Activated B cell treated with CpG ODN at 0.5 μM for 24 hours (primary cell): ENCODE measurements at regions not wholly inside any gene's neighbourhood (a gene's known extent, or its start where the extent isn't known, plus 50 kb on each side); places are given as distances from the start of the nearest gene placed in this dataset.

Experiments
- ATAC-seq: fragments of 200-7000 bp; cut with Tn5 transposase; one replicate; pipeline ENCODE4 v1.10.0; 2021; ENCODE audit warnings: low read depth, mild to moderate bottlenecking, moderate library complexity
- CTCF ChIA-PET: fragments of 350-600 bp; sonication (Branson Sonifier 250); formaldehyde crosslinking; loops from one replicate; lab custom pipeline; 2021; ENCODE audit warnings: antibody characterized with exemption; lab: Charles Lee
- POLR2A ChIA-PET: fragments of 350-600 bp; sonication (Branson Sonifier 250); formaldehyde crosslinking; loops from one replicate; lab custom pipeline; 2021; ENCODE audit warnings: antibody characterized with exemption; lab: Charles Lee
- DNase-seq: peaks from one replicate; pipeline ENCODE4 v3.0.0; 2022
- H3K27ac Mint-ChIP-seq: one replicate; pipeline ENCODE4 v1.8.0; 2020; ENCODE audit warnings: mixed read lengths
- H3K27me3 Mint-ChIP-seq: one replicate; pipeline ENCODE4 v1.8.0; 2021; ENCODE audit warnings: mixed read lengths
- H3K36me3 Mint-ChIP-seq: one replicate; pipeline ENCODE4 v1.8.0; 2021; ENCODE audit warnings: low read depth, mixed read lengths
- H3K4me1 Mint-ChIP-seq: one replicate; pipeline ENCODE4 v1.8.0; 2021; ENCODE audit warnings: mixed read lengths
- H3K4me3 Mint-ChIP-seq: one replicate; pipeline ENCODE4 v1.8.0; 2020; ENCODE audit warnings: mild to moderate bottlenecking, mixed read lengths
- H3K9me3 Mint-ChIP-seq: one replicate; pipeline ENCODE4 v1.8.0; 2020; ENCODE audit warnings: mixed read lengths
- intact Hi-C: fragments of 100-400 bp; cut with micrococcal nuclease; formaldehyde crosslinking; loops from one replicate; pipeline ENCODE4 v1.15.1; 2024
- TF ChIP-seq, protein P1 (sequence below): fragments of 200-600 bp; IDR thresholded peaks from one replicate; pipeline ENCODE4 v1.8.0; 2022; ENCODE audit warnings: antibody characterized with exemption, mild to moderate bottlenecking

DNA sequence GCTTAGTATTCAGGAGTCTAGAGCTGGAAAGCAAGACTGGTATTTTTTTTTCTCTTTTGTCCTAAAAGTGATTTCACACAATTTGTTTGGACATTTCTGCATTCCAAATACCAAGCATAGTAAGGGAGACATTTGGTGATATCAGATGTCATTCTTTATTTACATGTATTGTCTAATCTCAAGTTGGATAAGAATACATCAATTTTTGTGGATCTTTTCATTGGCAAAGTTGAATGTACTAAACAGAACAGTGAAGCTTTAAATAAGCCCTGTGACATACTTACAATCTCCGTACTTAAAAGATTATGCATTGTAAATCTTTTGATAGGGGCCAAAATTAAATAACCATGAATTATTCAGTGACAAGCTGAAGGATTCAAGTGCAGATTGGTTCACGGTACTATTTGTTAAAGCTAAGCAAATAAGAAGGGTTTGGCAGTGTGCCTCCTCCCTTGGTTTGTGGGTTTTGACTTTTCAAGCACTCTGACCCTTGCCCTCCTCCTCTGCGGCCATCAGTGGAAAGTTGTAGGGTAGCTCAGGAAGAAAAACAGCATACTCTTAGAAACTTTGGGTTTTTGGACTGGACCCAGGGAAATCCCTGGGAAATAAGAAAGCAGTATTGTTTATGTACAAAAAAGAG lies 663.7 kb downstream of the ADGRL2 start:
- H3K27ac Mint-ChIP-seq = no peak overlapping the region
- peaks cover 2% of the 10 kb centered on the region for H3K4me1 Mint-ChIP-seq
- TF ChIP-seq, protein P1, sequence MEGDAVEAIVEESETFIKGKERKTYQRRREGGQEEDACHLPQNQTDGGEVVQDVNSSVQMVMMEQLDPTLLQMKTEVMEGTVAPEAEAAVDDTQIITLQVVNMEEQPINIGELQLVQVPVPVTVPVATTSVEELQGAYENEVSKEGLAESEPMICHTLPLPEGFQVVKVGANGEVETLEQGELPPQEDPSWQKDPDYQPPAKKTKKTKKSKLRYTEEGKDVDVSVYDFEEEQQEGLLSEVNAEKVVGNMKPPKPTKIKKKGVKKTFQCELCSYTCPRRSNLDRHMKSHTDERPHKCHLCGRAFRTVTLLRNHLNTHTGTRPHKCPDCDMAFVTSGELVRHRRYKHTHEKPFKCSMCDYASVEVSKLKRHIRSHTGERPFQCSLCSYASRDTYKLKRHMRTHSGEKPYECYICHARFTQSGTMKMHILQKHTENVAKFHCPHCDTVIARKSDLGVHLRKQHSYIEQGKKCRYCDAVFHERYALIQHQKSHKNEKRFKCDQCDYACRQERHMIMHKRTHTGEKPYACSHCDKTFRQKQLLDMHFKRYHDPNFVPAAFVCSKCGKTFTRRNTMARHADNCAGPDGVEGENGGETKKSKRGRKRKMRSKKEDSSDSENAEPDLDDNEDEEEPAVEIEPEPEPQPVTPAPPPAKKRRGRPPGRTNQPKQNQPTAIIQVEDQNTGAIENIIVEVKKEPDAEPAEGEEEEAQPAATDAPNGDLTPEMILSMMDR = no peak
- CTCF ChIA-PET = no interaction called here
- DNase-seq (no peak), ATAC-seq (no peak)
- POLR2A ChIA-PET = no interaction called here
- intact Hi-C loops = no loop called here
- H3K4me3 Mint-ChIP-seq = no peak overlapping the region
- H3K9me3 Mint-ChIP-seq = no peaks in the 10 kb centered on the region
- H3K36me3 Mint-ChIP-seq = no peaks in the 10 kb centered on the region
- no peaks in the 10 kb centered on the region for H3K27me3 Mint-ChIP-seq

DNA sequence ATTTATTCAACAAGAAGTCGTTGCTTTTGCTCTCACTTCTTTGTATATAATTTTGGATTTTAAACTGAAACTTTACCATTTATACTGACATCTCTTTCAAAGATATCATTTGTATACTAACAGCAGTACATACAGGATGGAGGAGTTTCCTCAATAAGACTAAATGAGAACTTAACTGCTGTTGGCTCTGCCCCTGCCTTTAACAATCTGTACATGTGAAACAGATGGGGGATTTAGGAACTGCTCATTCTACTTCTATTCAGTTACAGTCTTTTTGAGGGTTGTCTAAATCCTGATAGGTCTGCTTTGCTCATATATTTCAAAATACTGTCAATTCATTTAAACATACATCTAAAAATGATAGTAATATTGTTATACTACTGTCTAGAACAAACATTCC lies 663.2 kb downstream of the ADGRL2 start:
- ATAC-seq (no peak), DNase-seq (no peak)
- intact Hi-C loops = no loop called here
- CTCF ChIA-PET = no interaction called here
- Mint-ChIP-seq H3K4me1 (peaks cover 2% of the 10 kb centered on the region), H3K4me3 (no peak overlapping the region), H3K9me3 (no peaks in the 10 kb centered on the region), H3K27me3 (no peaks in the 10 kb centered on the region), H3K36me3 (no peaks in the 10 kb centered on the region), H3K27ac (no peak overlapping the region)
- TF ChIP-seq, protein P1 = no peak
- POLR2A ChIA-PET = no interaction called here

DNA sequence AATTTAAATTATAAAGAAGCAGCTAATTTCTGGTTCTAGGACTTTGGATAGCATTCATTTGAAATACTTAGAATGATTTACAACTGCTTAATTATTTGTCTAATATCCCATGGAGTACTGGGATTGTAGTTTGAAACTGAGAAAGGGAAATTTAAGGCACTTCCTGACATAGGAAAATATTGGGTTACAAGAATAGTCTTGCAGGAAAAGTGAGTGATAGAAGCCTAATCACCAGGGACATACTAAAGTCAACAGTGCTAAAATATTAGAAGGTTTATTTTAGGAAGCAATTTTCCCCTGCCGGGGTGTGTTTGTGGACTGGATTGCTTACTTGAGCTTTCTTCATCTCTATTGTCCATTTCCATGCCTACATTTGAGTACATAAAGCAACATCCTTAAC lies 661.6 kb downstream of the ADGRL2 start:
- peaks cover 2% of the 10 kb centered on the region for H3K4me1 Mint-ChIP-seq
- H3K9me3 Mint-ChIP-seq = no peaks in the 10 kb centered on the region
- ATAC-seq (no peak), DNase-seq (no peak)
- no peaks in the 10 kb centered on the region for H3K27me3 Mint-ChIP-seq
- ChIA-PET CTCF (no interaction called here), POLR2A (no interaction called here)
- TF ChIP-seq, protein P1 = no peak
- intact Hi-C loops = no loop called here
- no peak overlapping the region for H3K27ac Mint-ChIP-seq
- H3K36me3 Mint-ChIP-seq = no peaks in the 10 kb centered on the region
- no peak overlapping the region for H3K4me3 Mint-ChIP-seq

DNA sequence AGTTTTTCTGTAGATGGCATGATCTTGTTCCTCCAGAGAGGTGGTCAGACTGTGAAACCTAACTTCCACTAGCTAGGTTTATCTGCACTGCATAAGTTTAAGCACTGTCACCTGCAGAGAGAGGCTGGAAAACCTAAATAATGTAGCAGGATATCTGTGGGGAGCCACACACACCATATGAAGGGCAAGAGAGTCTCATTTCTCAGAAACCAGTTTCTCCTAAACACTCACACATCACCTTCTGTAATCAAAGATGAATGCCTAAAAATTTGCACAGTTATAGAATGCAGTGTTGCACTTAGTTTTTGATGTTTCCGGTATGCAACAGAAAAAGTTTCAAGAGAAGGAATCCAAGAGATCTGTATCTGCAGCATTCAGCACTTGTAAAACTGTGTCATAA lies 654.6 kb downstream of the ADGRL2 start:
- no peak for DNase-seq
- ChIA-PET CTCF (no interaction called here), POLR2A (no interaction called here)
- TF ChIP-seq, protein P1 = no peak
- H3K36me3 Mint-ChIP-seq = no peaks in the 10 kb centered on the region
- peaks cover 13% of the 10 kb centered on the region for H3K9me3 Mint-ChIP-seq
- no peaks in the 10 kb centered on the region for H3K4me1 Mint-ChIP-seq
- H3K4me3 Mint-ChIP-seq = no peak overlapping the region
- ATAC-seq = no peak
- H3K27ac Mint-ChIP-seq = no peak overlapping the region
- intact Hi-C loops = no loop called here
- H3K27me3 Mint-ChIP-seq = no peaks in the 10 kb centered on the region

DNA sequence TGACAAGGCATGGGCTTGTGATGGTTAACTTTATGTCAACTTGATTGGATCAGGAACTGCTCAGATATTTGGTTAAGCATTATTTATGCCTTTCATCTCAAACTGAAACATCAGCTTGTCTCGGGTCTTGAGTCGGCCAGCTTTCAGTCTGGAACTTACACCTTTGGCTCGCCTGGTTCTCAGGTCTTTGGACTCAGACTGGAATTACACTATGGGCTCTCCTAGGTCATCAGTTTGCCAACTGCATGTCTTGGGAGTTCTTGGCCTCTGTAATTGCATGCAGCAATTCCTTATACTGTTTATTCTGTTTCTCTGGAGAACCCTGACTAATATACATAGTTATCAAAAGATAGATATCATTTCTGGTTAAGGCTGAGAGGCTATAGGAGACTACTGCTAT lies 653.7 kb downstream of the ADGRL2 start:
- no peaks in the 10 kb centered on the region for H3K36me3 Mint-ChIP-seq
- no peaks in the 10 kb centered on the region for H3K4me1 Mint-ChIP-seq
- DNase-seq (no peak), ATAC-seq (no peak)
- H3K27me3 Mint-ChIP-seq = no peaks in the 10 kb centered on the region
- H3K27ac Mint-ChIP-seq = no peak overlapping the region
- ChIA-PET POLR2A (no interaction called here), CTCF (no interaction called here)
- TF ChIP-seq, protein P1 = no peak
- peaks cover 13% of the 10 kb centered on the region for H3K9me3 Mint-ChIP-seq
- intact Hi-C loops = no loop called here
- H3K4me3 Mint-ChIP-seq = no peak overlapping the region
